ENCODE measurements at regions not wholly inside any gene's neighbourhood (a gene's known extent, or its start where the extent isn't known, plus 50 kb on each side); places are given as distances from the start of the nearest gene placed in this dataset.
"Not testable (repeated sequence)": the region's sequence is repeated elsewhere in the genome, so short reads cannot be mapped to it uniquely, and the experiment has no call there.

DNA sequence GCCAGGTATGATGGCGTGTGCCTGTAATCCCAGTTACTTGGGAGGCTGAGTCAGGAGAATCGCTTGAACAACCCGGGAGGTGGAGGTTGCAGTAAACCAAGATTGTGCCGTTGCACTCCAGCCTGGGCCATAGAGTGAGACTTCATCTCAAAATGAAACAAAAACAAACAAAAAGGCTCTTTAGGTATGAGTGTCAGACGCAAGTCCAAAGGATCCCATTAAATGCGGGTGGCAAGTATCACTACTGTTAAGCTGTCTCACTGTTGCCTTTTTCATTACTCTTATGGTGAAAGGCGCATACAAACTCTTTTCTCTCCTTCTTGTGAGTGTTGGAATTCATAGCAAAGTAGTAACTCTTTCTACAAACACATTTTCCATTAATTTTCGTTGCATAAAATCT, 688.5 kb upstream of the CHD1 start:
- in situ Hi-C loops (cut with MboI; ENCODE audit: low sequenced_read_pairs): no loop called here

- in situ Hi-C loops (cut with MboI; ENCODE audit: low sequenced_read_pairs): no loop called here
These were observed 686.1 kb upstream of the CHD1 start for GRCh38 chr5:99614888-99615287.

DNA sequence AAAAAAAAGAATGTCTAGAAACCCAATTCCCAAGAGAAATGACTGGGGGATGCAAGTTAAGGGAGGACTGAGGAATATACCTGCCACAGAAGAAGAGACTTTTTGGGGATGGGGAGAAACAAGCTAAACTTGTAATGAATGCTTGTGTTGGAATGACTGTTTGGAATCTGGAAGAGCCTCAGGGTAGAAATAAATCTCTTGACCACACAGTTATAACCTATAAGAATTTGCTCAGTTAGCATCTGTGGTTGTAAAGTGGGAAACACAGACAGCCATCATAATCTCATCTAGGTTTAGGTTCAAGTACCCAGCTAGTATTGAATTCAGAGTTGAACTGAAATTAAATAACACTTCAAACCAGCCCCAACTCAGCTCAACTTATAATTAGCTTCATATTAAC, 678.3 kb upstream of the CHD1 start:
- in situ Hi-C loops (cut with MboI; ENCODE audit: low sequenced_read_pairs): no loop called here

- in situ Hi-C loops (cut with MboI; ENCODE audit: low sequenced_read_pairs): no loop called here
These were observed 677.1 kb upstream of the CHD1 start for GRCh38 chr5:99605904-99606303.

DNA sequence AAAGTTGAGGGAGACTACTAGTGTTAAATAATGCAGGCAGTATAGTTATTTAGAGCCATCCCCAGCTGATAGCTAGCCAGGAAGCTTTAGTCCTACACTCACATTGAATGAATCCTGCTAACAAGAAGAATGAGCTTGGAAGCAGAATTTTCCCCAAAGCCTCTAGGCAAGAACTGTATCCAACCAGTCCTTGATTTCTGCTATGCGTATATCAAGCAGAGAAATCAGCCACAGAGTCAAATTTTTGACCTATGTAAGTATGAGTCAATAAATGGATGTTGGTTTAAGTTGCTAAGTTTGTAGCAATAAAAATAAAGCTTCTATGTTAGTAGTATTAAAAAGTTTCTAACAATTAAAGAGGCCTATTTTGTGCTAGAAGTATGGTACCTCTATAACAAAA, 672.1 kb upstream of the CHD1 start:
- in situ Hi-C loops (cut with MboI; ENCODE audit: low sequenced_read_pairs): no loop called here

- in situ Hi-C loops (cut with MboI; ENCODE audit: low sequenced_read_pairs): no loop called here
These were observed 662.0 kb upstream of the CHD1 start for GRCh38 chr5:99590806-99591205.

DNA sequence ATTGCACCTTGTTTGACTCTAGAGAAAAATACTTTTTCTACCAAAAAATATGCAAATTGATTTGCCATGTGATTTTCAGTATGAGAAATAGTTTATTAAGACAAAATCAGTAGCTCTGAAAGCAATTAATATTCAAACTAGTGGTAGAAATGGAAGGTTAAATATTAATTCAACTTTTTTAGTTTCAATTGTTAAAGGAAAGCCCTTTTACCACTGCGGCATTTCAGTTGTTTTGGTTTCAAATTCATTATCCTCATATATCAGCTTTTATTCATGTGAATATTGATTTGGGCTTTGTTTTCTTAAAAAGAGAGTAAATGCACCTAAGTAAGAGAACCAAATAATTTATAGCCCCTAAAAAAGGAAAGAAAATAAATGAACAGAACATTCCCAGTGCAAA, 660.6 kb upstream of the CHD1 start:
- in situ Hi-C loops (cut with MboI; ENCODE audit: low sequenced_read_pairs): no loop called here

GRCh38 chr5:99587983-99588382, 659.2 kb upstream of the CHD1 start:
- in situ Hi-C loops (cut with MboI; ENCODE audit: low sequenced_read_pairs): no loop called here

GRCh38 chr5:99586878-99587277, 658.1 kb upstream of the CHD1 start:
- in situ Hi-C loops (cut with MboI; ENCODE audit: low sequenced_read_pairs): no loop called here

- in situ Hi-C loops (cut with MboI; ENCODE audit: low sequenced_read_pairs): not testable (repeated sequence)
These were observed 652.4 kb upstream of the CHD1 start for GRCh38 chr5:99581204-99581603.

GRCh38 chr5:99562937-99563627, 634.3 kb upstream of the CHD1 start:
- in situ Hi-C loops (cut with MboI; ENCODE audit: low sequenced_read_pairs): not testable (repeated sequence)

DNA sequence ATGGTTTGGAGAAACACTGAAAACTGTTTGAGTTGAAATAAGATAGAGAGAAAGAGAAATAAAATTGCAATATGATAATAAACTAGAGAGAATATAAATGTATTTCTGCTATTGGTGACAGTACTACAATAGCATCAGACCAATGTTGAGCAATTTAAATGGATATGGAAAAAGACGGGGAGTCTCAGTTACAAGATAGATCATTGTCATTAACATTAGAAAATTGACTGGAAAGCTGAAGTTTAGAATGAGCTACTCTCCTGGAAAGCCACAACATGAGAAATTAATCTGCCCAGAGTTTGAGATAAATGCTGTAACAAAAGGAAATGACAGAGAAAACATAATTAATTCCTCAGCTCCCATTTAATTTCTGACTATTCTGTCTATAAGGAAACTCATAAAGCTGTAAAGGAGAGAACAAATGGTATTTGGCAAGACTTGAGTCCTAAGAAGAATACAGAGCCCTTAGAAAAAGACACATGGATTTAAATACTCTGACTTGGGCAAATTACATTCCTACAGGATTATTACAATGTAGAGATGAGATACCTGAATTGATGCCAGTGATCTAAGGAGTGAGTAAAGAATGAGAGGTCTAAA, 624.5 kb upstream of the CHD1 start:
- in situ Hi-C loops (cut with MboI; ENCODE audit: low sequenced_read_pairs): no loop called here

- in situ Hi-C loops (cut with MboI; ENCODE audit: low sequenced_read_pairs): no loop called here
These were observed 615.5 kb upstream of the CHD1 start for GRCh38 chr5:99544356-99544755.

- in situ Hi-C loops (cut with MboI; ENCODE audit: low sequenced_read_pairs): no loop called here
These were observed 615.0 kb upstream of the CHD1 start for GRCh38 chr5:99543841-99544240.

DNA sequence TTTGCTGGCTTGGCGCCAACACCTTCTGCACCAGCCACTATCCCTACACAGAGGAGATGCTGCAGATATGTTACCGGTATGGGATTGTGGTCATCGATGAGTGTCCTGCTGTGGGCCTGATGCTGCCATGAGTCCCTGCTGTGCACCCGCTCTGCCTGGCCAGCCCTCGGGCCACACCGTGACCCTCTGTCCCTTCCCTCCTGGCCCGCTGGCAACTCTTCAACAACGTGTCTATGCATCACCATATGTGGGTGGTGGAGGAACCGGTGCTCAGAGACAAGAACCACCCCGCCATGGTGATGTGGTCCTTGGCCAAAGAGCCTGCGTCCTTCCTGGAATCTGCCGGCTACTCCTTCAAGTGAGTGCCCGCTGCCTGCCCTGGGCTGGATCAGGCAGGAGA, 605.4 kb upstream of the CHD1 start:
- in situ Hi-C loops (cut with MboI; ENCODE audit: low sequenced_read_pairs): not testable (repeated sequence)

DNA sequence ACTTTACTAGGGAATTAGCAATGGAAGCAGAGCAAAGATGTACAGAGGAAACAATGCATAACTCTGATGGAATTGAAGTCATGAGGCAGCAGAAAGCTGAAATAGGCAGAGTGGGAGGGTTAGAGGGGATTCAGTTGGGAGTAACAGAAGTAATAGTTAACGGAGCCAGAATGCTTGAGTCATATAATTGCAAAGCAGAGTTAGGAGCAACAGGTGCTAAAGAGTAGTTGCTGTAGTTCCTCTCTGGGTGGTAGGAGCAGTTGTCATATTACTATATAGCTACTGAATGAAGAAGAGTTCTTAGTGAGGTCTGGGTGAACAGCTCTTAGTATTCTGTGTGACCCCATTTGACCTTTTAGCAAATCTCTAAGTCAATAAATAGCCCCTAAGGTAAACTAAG, 592.9 kb upstream of the CHD1 start:
- in situ Hi-C loops (cut with MboI; ENCODE audit: low sequenced_read_pairs): not testable (repeated sequence)

DNA sequence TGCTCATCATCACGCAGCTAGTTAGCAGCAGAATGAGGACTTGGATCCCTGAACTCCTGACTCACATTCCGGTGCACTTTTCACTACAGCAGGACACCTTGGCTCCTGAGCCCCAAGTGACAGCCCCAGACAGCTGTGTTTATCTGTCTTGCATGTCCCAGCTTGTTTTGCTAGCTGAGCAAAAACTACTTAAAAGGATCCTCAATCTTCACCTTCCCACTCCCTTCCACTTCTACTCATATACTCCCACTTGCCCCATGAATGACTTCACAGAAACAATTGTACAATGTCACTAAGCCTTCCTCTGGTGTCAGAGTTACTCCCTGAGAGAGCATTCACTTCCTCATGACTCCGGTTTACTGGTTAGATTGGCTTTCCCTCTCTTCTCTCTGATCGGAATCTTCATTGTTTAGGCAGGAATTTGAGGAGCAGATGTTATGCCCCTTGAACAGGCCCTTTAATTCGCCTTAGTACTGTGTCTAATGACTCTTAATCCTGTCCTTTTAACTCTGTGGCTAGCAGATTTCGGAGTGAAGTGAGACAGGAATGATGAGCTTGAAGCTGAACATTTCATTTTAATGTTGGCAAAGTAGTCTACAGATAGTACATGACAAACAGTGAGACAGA, 587.2 kb upstream of the CHD1 start:
- in situ Hi-C loops (cut with MboI; ENCODE audit: low sequenced_read_pairs): not testable (repeated sequence)

GRCh38 chr5:99510237-99510866, 581.5 kb upstream of the CHD1 start:
- in situ Hi-C loops (cut with MboI; ENCODE audit: low sequenced_read_pairs): not testable (repeated sequence)

DNA sequence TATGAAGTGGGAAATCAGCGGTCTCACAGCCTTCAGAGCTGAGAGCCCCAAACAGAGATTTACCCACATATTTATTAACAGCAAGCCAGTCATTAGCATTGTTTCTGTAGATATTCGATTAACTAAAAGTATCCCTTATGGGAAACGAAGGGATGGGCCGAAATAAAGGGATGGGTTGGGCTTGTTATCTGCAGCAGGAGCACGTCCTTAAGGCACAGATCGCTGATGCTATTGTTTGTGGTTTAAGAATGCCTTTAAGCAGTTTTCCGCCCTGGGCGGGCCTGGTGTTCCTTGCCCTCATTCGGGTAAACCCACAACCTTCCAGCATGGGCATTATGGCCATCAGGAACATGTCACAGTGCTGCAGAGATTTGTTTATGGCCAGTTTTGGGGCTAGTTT, 580.3 kb upstream of the CHD1 start:
- in situ Hi-C loops (cut with MboI; ENCODE audit: low sequenced_read_pairs): not testable (repeated sequence)

DNA sequence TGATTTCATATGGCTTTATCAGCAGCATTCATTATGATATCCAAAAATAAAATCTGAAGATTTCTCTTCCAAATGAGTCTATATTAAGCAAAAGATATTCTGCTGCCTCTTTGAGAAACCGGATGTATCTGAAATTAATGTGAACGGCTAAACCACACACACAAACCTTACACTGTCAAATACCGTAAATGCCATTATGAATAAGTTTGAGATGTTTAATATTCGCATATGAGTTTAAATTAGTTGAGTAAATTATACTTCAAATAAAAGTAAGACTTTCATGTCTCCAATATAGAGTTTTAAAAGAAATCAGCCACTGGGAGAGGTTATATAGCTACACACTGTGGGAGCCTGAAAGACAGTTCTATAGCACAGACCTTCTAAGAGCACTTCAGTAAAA, 566.6 kb upstream of the CHD1 start:
- in situ Hi-C loops (cut with MboI; ENCODE audit: low sequenced_read_pairs): not testable (repeated sequence)

DNA sequence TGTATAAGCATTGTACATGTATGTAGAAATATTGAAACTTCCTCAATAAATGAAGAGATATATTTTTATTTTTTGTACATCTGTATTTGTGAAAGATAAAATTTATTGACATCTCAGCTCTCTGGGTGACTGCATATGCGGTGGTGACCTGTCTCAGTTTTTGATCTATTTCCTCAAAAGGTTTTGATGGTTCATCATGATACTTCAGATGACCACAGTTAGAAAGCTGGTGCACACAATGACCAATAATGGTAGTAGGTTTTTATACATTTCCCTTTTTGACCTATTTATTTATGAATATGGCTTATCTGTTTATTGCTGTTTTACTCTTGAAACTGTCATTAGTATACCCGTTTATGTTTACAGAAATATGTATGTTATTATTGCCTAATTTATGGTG, 549.6 kb upstream of the CHD1 start:
- in situ Hi-C loops (cut with MboI; ENCODE audit: low sequenced_read_pairs): not testable (repeated sequence)

- in situ Hi-C loops (cut with MboI; ENCODE audit: low sequenced_read_pairs): not testable (repeated sequence)
These were observed 544.5 kb upstream of the CHD1 start for GRCh38 chr5:99473328-99473727.

Measured in HL-60/S4 treated with phorbol 12-myristate 13-acetate at 8.2 ng/mL for 4 days and 3 days (cell line).